Left ventricle myocardium inferior (tissue), 1 donor: ENCODE measurements at regions not wholly inside any gene's neighbourhood (a gene's known extent, or its start where the extent isn't known, plus 50 kb on each side); places are given as distances from the start of the nearest gene placed in this dataset.
"Not testable (repeated sequence)": the region's sequence is repeated elsewhere in the genome, so short reads cannot be mapped to it uniquely, and the experiment has no call there.

Source experiments
- DNase-seq: peaks from one replicate; pipeline ENCODE4 v3.0.0-alpha.2; 2020
- H3K27ac ChIP-seq: fragments of 200-600 bp; replicated peaks from 2 replicates; pipeline ENCODE4 v1.8.0; 2021
- H3K27me3 ChIP-seq: fragments of 200-600 bp; 2 replicates; pipeline ENCODE4 v1.8.0; 2021; ENCODE audit warnings: low read depth
- H3K36me3 ChIP-seq: fragments of 200-600 bp; 2 replicates; pipeline ENCODE4 v1.8.0; 2021
- H3K4me1 ChIP-seq: fragments of 200-600 bp; 2 replicates; pipeline ENCODE4 v1.8.0; 2021
- H3K4me3 ChIP-seq: fragments of 200-600 bp; 2 replicates; pipeline ENCODE4 v1.8.0; 2021; ENCODE audit warnings: mild to moderate bottlenecking, moderate library complexity
- H3K9me3 ChIP-seq: fragments of 200-600 bp; replicated peaks from 2 replicates; pipeline ENCODE4 v1.8.0; 2021
- CTCF ChIP-seq: fragments of 200-600 bp; IDR thresholded peaks from 2 replicates; pipeline ENCODE4 v1.8.0; 2021; ENCODE audit warnings: antibody characterized with exemption, mild to moderate bottlenecking, borderline replicate concordance
- intact Hi-C: fragments of 100-400 bp; cut with micrococcal nuclease; formaldehyde crosslinking; loops from one replicate; pipeline ENCODE4 v1.11.0; 2022
- donor health status: DM: no; HTN: yes; CAD: no; lungs with severe emphysema.

GRCh38 chr5:133865113-133865512, 103.3 kb downstream of the C5orf15 start:
- Histone ChIP-seq H3K9me3 (no peaks in the 10 kb centered on the region), H3K4me3 (no peak overlapping the region), H3K27ac (no peak overlapping the region), H3K36me3 (no peaks in the 10 kb centered on the region), H3K27me3 (peaks cover 7% of the 10 kb centered on the region), H3K4me1 (peaks cover 16% of the 10 kb centered on the region)
- TF ChIP-seq CTCF: no peak
- intact Hi-C loops: no loop called here
- DNase-seq: no peak

- no peak overlapping the region for H3K4me3 ChIP-seq
- no peak overlapping the region for H3K27ac ChIP-seq
- H3K27me3 ChIP-seq: peaks cover 11% of the 10 kb centered on the region
- DNase-seq: no peak
- no peaks in the 10 kb centered on the region for H3K36me3 ChIP-seq
- peaks cover 12% of the 10 kb centered on the region for H3K4me1 ChIP-seq
- H3K9me3 ChIP-seq: no peaks in the 10 kb centered on the region
- intact Hi-C loops: no loop called here
- TF ChIP-seq CTCF: no peak
Measured at GRCh38 chr5:133864711-133865110, 103.7 kb downstream of the C5orf15 start.

GRCh38 chr5:133863857-133864585, 104.4 kb downstream of the C5orf15 start:
- intact Hi-C loops: no loop called here
- no peak for TF ChIP-seq CTCF
- Histone ChIP-seq H3K4me3 (no peak overlapping the region), H3K36me3 (no peaks in the 10 kb centered on the region), H3K4me1 (peaks cover 5% of the 10 kb centered on the region), H3K27me3 (peaks cover 11% of the 10 kb centered on the region), H3K9me3 (no peaks in the 10 kb centered on the region), H3K27ac (no peak overlapping the region)
- DNase-seq: no peak

GRCh38 chr5:133861161-133861737, 107.2 kb downstream of the C5orf15 start:
- Histone ChIP-seq H3K36me3 (no peaks in the 10 kb centered on the region), H3K4me3 (no peak overlapping the region), H3K9me3 (no peaks in the 10 kb centered on the region), H3K4me1 (no peaks in the 10 kb centered on the region), H3K27me3 (peaks cover 11% of the 10 kb centered on the region), H3K27ac (no peak overlapping the region)
- TF ChIP-seq CTCF: no peak
- intact Hi-C loops: no loop called here
- DNase-seq: no peak

GRCh38 chr5:133859073-133859472, 109.4 kb downstream of the C5orf15 start:
- no peak overlapping the region for H3K4me3 ChIP-seq
- no peak for DNase-seq
- intact Hi-C loops: no loop called here
- H3K4me1 ChIP-seq: no peaks in the 10 kb centered on the region
- no peaks in the 10 kb centered on the region for H3K9me3 ChIP-seq
- no peaks in the 10 kb centered on the region for H3K36me3 ChIP-seq
- TF ChIP-seq CTCF: no peak
- no peak overlapping the region for H3K27ac ChIP-seq
- H3K27me3 ChIP-seq: peaks cover 11% of the 10 kb centered on the region

GRCh38 chr5:133857595-133858313, 110.7 kb downstream of the C5orf15 start:
- H3K27me3 ChIP-seq: peaks cover 11% of the 10 kb centered on the region
- H3K4me1 ChIP-seq, H3K36me3 ChIP-seq, H3K9me3 ChIP-seq, intact Hi-C loops, H3K4me3 ChIP-seq, DNase-seq, H3K27ac ChIP-seq: not testable (repeated sequence)
